ENCODE measurements at regions not wholly inside any gene's neighbourhood (a gene's known extent, or its start where the extent isn't known, plus 50 kb on each side); places are given as distances from the start of the nearest gene placed in this dataset.

DNA sequence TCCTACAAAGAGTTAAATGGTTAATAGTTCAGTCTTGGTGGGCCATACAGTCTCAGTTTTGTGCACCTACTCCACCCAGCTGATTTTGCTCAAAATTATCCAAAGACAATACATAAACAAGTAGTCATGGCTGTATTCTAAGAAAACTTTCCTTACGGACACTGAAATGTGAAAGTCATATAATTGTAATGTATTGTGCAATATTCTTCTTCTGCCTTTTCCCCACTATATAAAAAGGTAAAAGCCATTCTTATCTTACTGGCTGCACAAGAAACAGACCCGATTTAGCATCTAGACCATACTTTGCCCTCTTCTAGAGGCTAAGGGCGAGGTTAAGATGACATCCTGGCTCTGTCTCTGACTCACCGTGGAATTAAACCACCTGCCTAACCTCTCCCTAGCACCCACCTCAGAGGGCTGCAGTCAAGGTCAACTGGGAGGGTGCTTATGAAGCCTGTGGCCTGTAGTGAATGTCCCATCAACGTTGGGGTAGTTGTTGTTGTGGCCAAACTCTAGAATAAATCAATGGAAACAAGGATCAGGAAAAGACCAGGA is 63.8 kb upstream of the DOCK1 start:
- 45 to 51% methylated on average over 4 to 5 of the region's 5 CpGs for WGBS, 2 donors
- Histone ChIP-seq H3K27me3 (no peaks in the 10 kb centered on the region), H3K4me3 (no peak overlapping the region), H3K9me3 (no peaks in the 10 kb centered on the region), H3K4me1 (peaks cover 38% of the 10 kb centered on the region), H3K36me3 (replicated peaks in 1 of 2; ENCODE audit: insufficient read depth in 1 of 2, low read depth in 2 of 2) (no peaks in the 10 kb centered on the region), H3K27ac (no peak overlapping the region)
- ATAC-seq (no peak), DNase-seq (no peak)
- intact Hi-C loops (cut with DNase I) = no loop called here
- no peak for TF ChIP-seq POLR2A (IDR thresholded peaks at IDR 0.05)
- TF ChIP-seq, protein P1, sequence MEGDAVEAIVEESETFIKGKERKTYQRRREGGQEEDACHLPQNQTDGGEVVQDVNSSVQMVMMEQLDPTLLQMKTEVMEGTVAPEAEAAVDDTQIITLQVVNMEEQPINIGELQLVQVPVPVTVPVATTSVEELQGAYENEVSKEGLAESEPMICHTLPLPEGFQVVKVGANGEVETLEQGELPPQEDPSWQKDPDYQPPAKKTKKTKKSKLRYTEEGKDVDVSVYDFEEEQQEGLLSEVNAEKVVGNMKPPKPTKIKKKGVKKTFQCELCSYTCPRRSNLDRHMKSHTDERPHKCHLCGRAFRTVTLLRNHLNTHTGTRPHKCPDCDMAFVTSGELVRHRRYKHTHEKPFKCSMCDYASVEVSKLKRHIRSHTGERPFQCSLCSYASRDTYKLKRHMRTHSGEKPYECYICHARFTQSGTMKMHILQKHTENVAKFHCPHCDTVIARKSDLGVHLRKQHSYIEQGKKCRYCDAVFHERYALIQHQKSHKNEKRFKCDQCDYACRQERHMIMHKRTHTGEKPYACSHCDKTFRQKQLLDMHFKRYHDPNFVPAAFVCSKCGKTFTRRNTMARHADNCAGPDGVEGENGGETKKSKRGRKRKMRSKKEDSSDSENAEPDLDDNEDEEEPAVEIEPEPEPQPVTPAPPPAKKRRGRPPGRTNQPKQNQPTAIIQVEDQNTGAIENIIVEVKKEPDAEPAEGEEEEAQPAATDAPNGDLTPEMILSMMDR (IDR thresholded peaks at IDR 0.05) = no peak

DNA sequence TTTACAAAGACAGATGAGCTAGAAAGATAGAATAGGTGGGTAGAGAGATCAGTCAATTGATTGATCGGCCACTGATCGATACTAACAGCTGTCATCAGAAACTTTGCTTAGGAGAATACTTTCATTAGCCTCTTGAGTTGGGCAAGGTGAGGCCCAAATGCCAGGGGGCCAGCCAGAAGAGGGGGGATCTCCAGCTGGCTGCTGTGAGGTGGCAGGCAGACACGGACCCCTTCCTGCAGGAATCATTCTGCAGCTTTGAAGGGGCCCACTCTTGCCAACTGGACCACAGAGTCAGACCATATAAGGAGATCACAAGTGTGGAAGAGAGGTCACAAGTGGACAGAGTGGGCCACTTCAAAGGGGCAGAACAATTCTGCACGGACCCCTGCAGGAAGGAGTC is 62.9 kb upstream of the DOCK1 start:
- no peak for DNase-seq
- Histone ChIP-seq H3K4me1 (peaks cover 38% of the 10 kb centered on the region), H3K27me3 (no peaks in the 10 kb centered on the region), H3K27ac (no peak overlapping the region), H3K9me3 (no peaks in the 10 kb centered on the region), H3K4me3 (no peak overlapping the region), H3K36me3 (replicated peaks in 1 of 2; ENCODE audit: insufficient read depth in 1 of 2, low read depth in 2 of 2) (no peaks in the 10 kb centered on the region)
- WGBS, 2 donors = 84 to 97% methylated on average over 4 of the region's 4 CpGs
- intact Hi-C loops (cut with DNase I) = no loop called here
- ATAC-seq = no peak
- TF ChIP-seq, protein P1 (IDR thresholded peaks at IDR 0.05) = no peak
- no peak for TF ChIP-seq POLR2A (IDR thresholded peaks at IDR 0.05)

DNA sequence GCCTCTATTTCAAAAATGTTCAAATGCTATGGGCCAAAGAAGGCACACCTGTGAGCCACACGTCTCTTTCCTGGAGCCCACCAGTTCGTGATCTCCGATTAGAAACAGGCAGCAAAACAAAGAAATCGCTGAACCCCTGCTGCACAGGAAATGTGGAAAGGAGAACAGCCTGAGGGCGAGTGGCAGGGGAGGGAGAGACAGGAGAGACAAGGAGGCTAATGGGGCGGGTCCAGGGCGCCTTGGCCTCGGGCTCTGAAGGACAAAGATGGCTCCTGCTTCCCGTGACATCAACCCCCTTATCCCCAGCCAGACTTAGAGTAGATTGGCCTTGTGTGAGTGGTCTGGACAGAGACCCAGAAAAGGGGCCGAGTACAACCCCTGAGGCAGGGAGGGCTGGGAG is 62.4 kb upstream of the DOCK1 start:
- TF ChIP-seq POLR2A (IDR thresholded peaks at IDR 0.05) = no peak
- TF ChIP-seq, protein P1 (IDR thresholded peaks at IDR 0.05) = no peak
- H3K27me3 ChIP-seq = no peaks in the 10 kb centered on the region
- no peak overlapping the region for H3K27ac ChIP-seq
- intact Hi-C loops (cut with DNase I) = no loop called here
- no peaks in the 10 kb centered on the region for H3K36me3 ChIP-seq (replicated peaks in 1 of 2; ENCODE audit: insufficient read depth in 1 of 2, low read depth in 2 of 2)
- peaks cover 38% of the 10 kb centered on the region for H3K4me1 ChIP-seq
- no peak overlapping the region for H3K4me3 ChIP-seq
- ATAC-seq (no peak), DNase-seq (no peak)
- WGBS, 2 donors = 63 to 73% methylated on average over 7 to 10 of the region's 10 CpGs
- H3K9me3 ChIP-seq = no peaks in the 10 kb centered on the region

DNA sequence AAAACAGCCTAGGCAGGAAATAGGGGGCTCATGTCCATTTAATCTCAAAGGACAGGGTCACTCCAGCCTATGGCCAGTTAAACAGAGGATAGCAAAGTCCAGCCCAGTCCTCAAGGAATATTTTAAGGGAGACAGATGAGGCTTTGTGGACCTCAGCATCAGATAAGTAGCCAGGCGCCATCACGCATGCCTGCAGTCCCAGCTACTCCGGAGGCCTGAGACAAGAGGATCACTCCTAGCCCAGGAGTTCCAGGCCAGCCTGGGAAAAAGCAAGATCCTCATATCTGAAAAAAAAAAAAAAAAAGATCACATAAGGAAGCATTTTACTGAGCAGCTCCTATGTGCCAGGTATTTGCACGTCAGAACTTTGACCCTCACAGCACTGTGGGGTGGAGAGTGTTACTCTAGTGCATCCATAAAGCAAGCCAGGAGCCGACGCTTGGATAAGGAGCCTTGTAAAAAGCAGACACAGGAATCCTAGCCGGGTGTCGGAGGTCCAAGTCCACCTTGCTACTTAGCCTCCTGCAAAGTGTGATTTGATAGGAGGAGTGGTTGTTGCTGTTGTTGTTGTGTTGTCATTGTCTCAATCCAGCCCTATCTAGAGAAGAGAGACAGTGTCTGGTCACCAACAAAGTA is 61.8 kb upstream of the DOCK1 start:
- intact Hi-C loops (cut with DNase I) = no loop called here
- ATAC-seq (no peak), DNase-seq (no peak)
- 77 to 82% methylated on average over 2 to 8 of the region's 8 CpGs for WGBS, 2 donors
- no peaks in the 10 kb centered on the region for H3K27me3 ChIP-seq
- H3K4me3 ChIP-seq = no peak overlapping the region
- peaks cover 32% of the 10 kb centered on the region for H3K4me1 ChIP-seq
- no peak overlapping the region for H3K27ac ChIP-seq
- no peaks in the 10 kb centered on the region for H3K36me3 ChIP-seq (replicated peaks in 1 of 2; ENCODE audit: insufficient read depth in 1 of 2, low read depth in 2 of 2)
- no peaks in the 10 kb centered on the region for H3K9me3 ChIP-seq
- TF ChIP-seq, protein P1 (IDR thresholded peaks at IDR 0.05) = no peak
- TF ChIP-seq POLR2A (IDR thresholded peaks at IDR 0.05) = no peak

DNA sequence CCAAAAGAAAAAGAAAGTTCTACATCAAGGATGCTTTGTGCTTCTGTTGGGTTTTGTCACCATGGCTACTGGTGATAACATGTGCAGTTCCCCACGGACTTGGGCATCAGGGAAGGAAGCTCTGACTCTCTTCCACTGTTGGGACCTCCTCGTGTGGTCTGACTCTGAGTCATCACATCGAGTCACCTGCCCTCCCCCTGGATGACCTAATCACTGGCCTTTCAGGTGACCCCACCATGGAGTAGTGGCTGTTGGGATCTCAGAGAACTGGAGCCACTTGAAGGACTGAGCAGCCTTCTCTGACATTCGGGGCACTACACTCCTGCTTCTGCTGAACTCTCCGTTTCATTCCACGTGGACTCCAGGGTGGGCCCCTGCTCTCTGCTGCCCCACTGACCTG is 60.8 kb upstream of the DOCK1 start:
- Histone ChIP-seq H3K4me1 (peaks cover 22% of the 10 kb centered on the region), H3K4me3 (no peak overlapping the region), H3K27ac (no peak overlapping the region), H3K27me3 (no peaks in the 10 kb centered on the region), H3K9me3 (no peaks in the 10 kb centered on the region), H3K36me3 (replicated peaks in 1 of 2; ENCODE audit: insufficient read depth in 1 of 2, low read depth in 2 of 2) (no peaks in the 10 kb centered on the region)
- no peak for TF ChIP-seq POLR2A (IDR thresholded peaks at IDR 0.05)
- TF ChIP-seq, protein P1 (IDR thresholded peaks at IDR 0.05) = no peak
- WGBS, 2 donors = 39 to 57% methylated on average over 2 to 6 of the region's 6 CpGs
- DNase-seq = peak in 1 of 4 donors; percentile 16
- intact Hi-C loops (cut with DNase I) = no loop called here
- ATAC-seq = no peak

Measured in body of pancreas (tissue), 4 donors.